Embryonic facial prominence (tissue), 1 donor: ENCODE measurements at regions not wholly inside any gene's neighbourhood (a gene's known extent, or its start where the extent isn't known, plus 50 kb on each side); places are given as distances from the start of the nearest gene placed in this dataset.

Experiments
- DNase-seq: peaks from one replicate; pipeline ENCODE4 v3.0.0-alpha.2; 2016; ENCODE audit errors: extremely low spot score

- DNase-seq, result no peak
Observed at GRCh38 chr15:46543626-46544025, 908.8 kb downstream of the SQOR start.

- DNase-seq, result no peak
Observed at GRCh38 chr15:46548989-46549388, 914.2 kb downstream of the SQOR start.

- DNase-seq, result no peak
Observed at GRCh38 chr15:46552316-46552715, 917.5 kb downstream of the SQOR start.

GRCh38 chr15:46555547-46555946 is 920.7 kb downstream of the SQOR start:
- DNase-seq, result no peak

- DNase-seq, result no peak
Observed at GRCh38 chr15:46556010-46556409, 921.2 kb downstream of the SQOR start.

- no peak for DNase-seq
Observed at GRCh38 chr15:46556559-46557379, 921.9 kb downstream of the SQOR start.

- no peak for DNase-seq
Observed at GRCh38 chr15:46567968-46568367, 933.1 kb downstream of the SQOR start.

GRCh38 chr15:46569781-46570180 is 935.0 kb downstream of the SQOR start:
- no peak for DNase-seq

GRCh38 chr15:46576646-46577395 is 942.0 kb downstream of the SQOR start:
- no peak for DNase-seq

- no peak for DNase-seq
Observed at GRCh38 chr15:46577767-46578166, 942.9 kb downstream of the SQOR start.

- no peak for DNase-seq
Observed at GRCh38 chr15:46580487-46580886, 945.7 kb downstream of the SQOR start.

- DNase-seq, result no peak
Observed at GRCh38 chr15:46580924-46581323, 946.1 kb downstream of the SQOR start.

- DNase-seq, result no peak
Observed at GRCh38 chr15:46589088-46589487, 954.3 kb downstream of the SQOR start.

GRCh38 chr15:46591462-46591861 is 956.6 kb downstream of the SQOR start:
- DNase-seq, result no peak

- no peak for DNase-seq
Observed at GRCh38 chr15:46595016-46595415, 960.2 kb downstream of the SQOR start.

- DNase-seq, result no peak
Observed at GRCh38 chr15:46607077-46607476, 972.2 kb downstream of the SQOR start.

- no peak for DNase-seq
Observed at GRCh38 chr15:46616033-46616432, 981.2 kb downstream of the SQOR start.

- no peak for DNase-seq
Observed at GRCh38 chr15:46617507-46617906, 982.7 kb downstream of the SQOR start.

GRCh38 chr15:46618984-46619383 is 984.2 kb downstream of the SQOR start:
- no peak for DNase-seq

- DNase-seq, result no peak
Observed at GRCh38 chr15:46620392-46621013, 985.7 kb downstream of the SQOR start.

- no peak for DNase-seq
Observed at GRCh38 chr15:46622851-46623250, 988.0 kb downstream of the SQOR start.

- DNase-seq, result no peak
Observed at GRCh38 chr15:46636206-46636605, 1001.4 kb downstream of the SQOR start.
